ENCODE measurements at regions not wholly inside any gene's neighbourhood (a gene's known extent, or its start where the extent isn't known, plus 50 kb on each side); places are given as distances from the start of the nearest gene placed in this dataset.

DNA sequence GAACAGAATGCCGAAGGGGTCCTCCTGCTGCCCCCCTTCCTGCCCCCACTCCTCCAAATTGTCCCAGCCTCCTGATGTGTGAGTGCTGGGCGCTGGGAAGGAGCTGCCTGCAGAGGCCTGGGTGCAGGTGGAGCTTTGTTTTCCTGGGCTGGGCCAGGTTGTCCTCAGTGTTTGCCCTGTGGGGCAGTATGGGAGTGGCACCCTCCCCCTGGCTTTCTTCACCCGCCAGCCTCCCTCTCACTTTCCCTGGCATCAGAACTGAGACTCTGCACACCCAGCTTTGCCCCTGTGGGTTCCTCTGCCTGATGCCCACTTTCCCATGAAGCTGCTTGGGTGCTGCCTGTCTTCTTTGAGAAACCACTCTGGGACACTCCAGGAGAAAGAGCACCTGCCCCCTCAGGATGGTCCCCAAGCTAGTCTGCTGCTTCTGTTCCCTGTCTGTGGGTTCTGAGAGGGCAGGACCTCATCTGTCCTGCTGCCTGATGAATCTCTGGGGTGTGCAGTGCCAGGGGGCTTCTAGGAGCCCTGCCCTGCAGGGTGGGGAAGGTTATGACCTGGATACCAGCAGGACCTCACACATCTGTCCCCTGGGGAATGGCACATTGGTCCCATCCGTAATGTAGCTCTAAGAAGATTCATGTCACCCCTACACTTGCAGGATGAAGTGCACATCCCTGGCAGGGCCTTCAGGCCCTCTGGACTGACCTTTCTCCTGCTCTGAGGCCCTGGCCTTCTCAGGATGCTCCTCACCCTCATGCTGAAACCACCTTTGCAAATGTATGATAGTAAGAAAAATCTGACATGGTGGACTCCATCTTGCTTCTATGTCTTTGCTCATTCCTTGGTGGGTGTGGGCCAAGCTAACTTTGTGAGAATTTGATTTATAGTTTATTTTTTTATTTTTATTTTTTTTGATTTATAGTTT lies 146.8 kb upstream of the HS6ST1 start:
- peaks cover 0 to 4% (median under 1%) of the 10 kb centered on the region in 4 donors for H3K4me1 ChIP-seq (ENCODE audit: control insufficient read depth in 4 of 4, insufficient read depth in 4 of 4, low read length in 3 of 4)
- no peaks in the 10 kb centered on the region for H3K27me3 ChIP-seq (ENCODE audit: control insufficient read depth in 4 of 4, insufficient read depth in 4 of 4, low read length in 3 of 4)
- WGBS = 92% methylated on average over 4 of the region's 4 CpGs
- H3K36me3 ChIP-seq (ENCODE audit: control insufficient read depth in 4 of 4, insufficient read depth in 3 of 4, low read depth in 1 of 4, low read length in 3 of 4) = no peaks in the 10 kb centered on the region
- TF ChIP-seq CTCF (IDR thresholded peaks at IDR 0.05; ENCODE audit: low read depth, low read length, missing input control) = no peak
- TF ChIP-seq JUND (IDR thresholded peaks at IDR 0.05) = no peak
- no peak for TF ChIP-seq MAX (IDR thresholded peaks at IDR 0.05)
- no peak for TF ChIP-seq ATF3 (IDR thresholded peaks at IDR 0.05)
- TF ChIP-seq TAF1 (conservative IDR thresholded peaks at IDR 0.05) = no peak
- TF ChIP-seq, protein P1, sequence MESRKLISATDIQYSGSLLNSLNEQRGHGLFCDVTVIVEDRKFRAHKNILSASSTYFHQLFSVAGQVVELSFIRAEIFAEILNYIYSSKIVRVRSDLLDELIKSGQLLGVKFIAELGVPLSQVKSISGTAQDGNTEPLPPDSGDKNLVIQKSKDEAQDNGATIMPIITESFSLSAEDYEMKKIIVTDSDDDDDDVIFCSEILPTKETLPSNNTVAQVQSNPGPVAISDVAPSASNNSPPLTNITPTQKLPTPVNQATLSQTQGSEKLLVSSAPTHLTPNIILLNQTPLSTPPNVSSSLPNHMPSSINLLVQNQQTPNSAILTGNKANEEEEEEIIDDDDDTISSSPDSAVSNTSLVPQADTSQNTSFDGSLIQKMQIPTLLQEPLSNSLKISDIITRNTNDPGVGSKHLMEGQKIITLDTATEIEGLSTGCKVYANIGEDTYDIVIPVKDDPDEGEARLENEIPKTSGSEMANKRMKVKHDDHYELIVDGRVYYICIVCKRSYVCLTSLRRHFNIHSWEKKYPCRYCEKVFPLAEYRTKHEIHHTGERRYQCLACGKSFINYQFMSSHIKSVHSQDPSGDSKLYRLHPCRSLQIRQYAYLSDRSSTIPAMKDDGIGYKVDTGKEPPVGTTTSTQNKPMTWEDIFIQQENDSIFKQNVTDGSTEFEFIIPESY (IDR thresholded peaks at IDR 0.05) = no peak
- no peak for TF ChIP-seq RAD21 (IDR thresholded peaks at IDR 0.05)
- TF ChIP-seq GABPA (IDR thresholded peaks at IDR 0.05 in 1 of 2, conservative IDR thresholded peaks at IDR 0.05 in 1 of 2) = no peak
- DNase-seq (ENCODE audit: low spot score) = peak; percentile 20
- no peak overlapping the region for H3K27ac ChIP-seq (ENCODE audit: low read depth in 1 of 2, low read length in 2 of 2)
- H3K9me3 ChIP-seq (ENCODE audit: control insufficient read depth in 4 of 4, low read length in 3 of 4) = peaks cover 2 to 21% (median 14%) of the 10 kb centered on the region in 4 donors
- no peak overlapping the region for H3K4me3 ChIP-seq (ENCODE audit: low read depth in 1 of 3, low read length in 3 of 3)
- H3K9ac ChIP-seq (ENCODE audit: low read depth in 1 of 2, low read length in 2 of 2) = no peak overlapping the region

GRCh38 chr2:128466376-128466775 lies 147.7 kb upstream of the HS6ST1 start:
- peak; percentile 26 for DNase-seq (ENCODE audit: low spot score)
- WGBS = 61% methylated on average over 2 of the region's 2 CpGs
- Histone ChIP-seq H3K9ac (ENCODE audit: low read depth in 1 of 2, low read length in 2 of 2) (no peak overlapping the region), H3K9me3 (ENCODE audit: control insufficient read depth in 4 of 4, low read length in 3 of 4) (peaks cover 2 to 21% (median 14%) of the 10 kb centered on the region in 4 donors), H3K4me3 (ENCODE audit: low read depth in 1 of 3, low read length in 3 of 3) (no peak overlapping the region), H3K36me3 (ENCODE audit: control insufficient read depth in 4 of 4, insufficient read depth in 3 of 4, low read depth in 1 of 4, low read length in 3 of 4) (no peaks in the 10 kb centered on the region), H3K4me1 (ENCODE audit: control insufficient read depth in 4 of 4, insufficient read depth in 4 of 4, low read length in 3 of 4) (peaks cover 0 to 4% (median under 1%) of the 10 kb centered on the region in 4 donors), H3K27ac (ENCODE audit: low read depth in 1 of 2, low read length in 2 of 2) (no peak overlapping the region), H3K27me3 (ENCODE audit: control insufficient read depth in 4 of 4, insufficient read depth in 4 of 4, low read length in 3 of 4) (no peaks in the 10 kb centered on the region)
- TF ChIP-seq GABPA (IDR thresholded peaks at IDR 0.05 in 1 of 2, conservative IDR thresholded peaks at IDR 0.05 in 1 of 2) (no peak), MAX (IDR thresholded peaks at IDR 0.05) (no peak), NR2F2 (IDR thresholded peaks at IDR 0.05) (no peak), FOXA2 (IDR thresholded peaks at IDR 0.05) (no peak), TAF1 (conservative IDR thresholded peaks at IDR 0.05) (no peak), JUND (IDR thresholded peaks at IDR 0.05) (no peak), HNF4A (conservative IDR thresholded peaks at IDR 0.05) (peak; percentile 27 to 49), RXRA (IDR thresholded peaks at IDR 0.05) (peak in 1 of 2 donors; percentile 23), ATF3 (IDR thresholded peaks at IDR 0.05) (no peak), SP1 (IDR thresholded peaks at IDR 0.05) (peak; percentile 17), CTCF (IDR thresholded peaks at IDR 0.05; ENCODE audit: low read depth, low read length, missing input control) (no peak), FOXA1 (IDR thresholded peaks at IDR 0.05) (no peak), HNF4G (IDR thresholded peaks at IDR 0.05) (no peak)
- TF ChIP-seq, protein P2, sequence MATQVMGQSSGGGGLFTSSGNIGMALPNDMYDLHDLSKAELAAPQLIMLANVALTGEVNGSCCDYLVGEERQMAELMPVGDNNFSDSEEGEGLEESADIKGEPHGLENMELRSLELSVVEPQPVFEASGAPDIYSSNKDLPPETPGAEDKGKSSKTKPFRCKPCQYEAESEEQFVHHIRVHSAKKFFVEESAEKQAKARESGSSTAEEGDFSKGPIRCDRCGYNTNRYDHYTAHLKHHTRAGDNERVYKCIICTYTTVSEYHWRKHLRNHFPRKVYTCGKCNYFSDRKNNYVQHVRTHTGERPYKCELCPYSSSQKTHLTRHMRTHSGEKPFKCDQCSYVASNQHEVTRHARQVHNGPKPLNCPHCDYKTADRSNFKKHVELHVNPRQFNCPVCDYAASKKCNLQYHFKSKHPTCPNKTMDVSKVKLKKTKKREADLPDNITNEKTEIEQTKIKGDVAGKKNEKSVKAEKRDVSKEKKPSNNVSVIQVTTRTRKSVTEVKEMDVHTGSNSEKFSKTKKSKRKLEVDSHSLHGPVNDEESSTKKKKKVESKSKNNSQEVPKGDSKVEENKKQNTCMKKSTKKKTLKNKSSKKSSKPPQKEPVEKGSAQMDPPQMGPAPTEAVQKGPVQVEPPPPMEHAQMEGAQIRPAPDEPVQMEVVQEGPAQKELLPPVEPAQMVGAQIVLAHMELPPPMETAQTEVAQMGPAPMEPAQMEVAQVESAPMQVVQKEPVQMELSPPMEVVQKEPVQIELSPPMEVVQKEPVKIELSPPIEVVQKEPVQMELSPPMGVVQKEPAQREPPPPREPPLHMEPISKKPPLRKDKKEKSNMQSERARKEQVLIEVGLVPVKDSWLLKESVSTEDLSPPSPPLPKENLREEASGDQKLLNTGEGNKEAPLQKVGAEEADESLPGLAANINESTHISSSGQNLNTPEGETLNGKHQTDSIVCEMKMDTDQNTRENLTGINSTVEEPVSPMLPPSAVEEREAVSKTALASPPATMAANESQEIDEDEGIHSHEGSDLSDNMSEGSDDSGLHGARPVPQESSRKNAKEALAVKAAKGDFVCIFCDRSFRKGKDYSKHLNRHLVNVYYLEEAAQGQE (IDR thresholded peaks at IDR 0.05) = no peak
- TF ChIP-seq, protein P1 (IDR thresholded peaks at IDR 0.05) = no peak

Data from liver (tissue), 8 donors.